OCI-LY7 (cell line): ENCODE measurements at regions not wholly inside any gene's neighbourhood (a gene's known extent, or its start where the extent isn't known, plus 50 kb on each side); places are given as distances from the start of the nearest gene placed in this dataset.

Experiments
- BruUV-seq: library from RNA; stranded (reverse); fragments of 400-500 nt; replicated peaks from 2 replicates; lab custom pipeline; 2021; lab: Mats Ljungman, UMichigan
- CTCF ChIA-PET: fragments of 300-600 bp; sonication (Branson Sonifier 250); formaldehyde crosslinking; loops from one replicate; lab custom pipeline; 2022; ENCODE audit warnings: antibody characterized with exemption; ENCODE audit not compliant: unreplicated experiment; lab: Charles Lee
- POLR2A ChIA-PET: fragments of 300-600 bp; sonication (Branson Sonifier 250); formaldehyde crosslinking; loops from one replicate; lab custom pipeline; 2022; ENCODE audit warnings: antibody characterized with exemption; lab: Charles Lee
- DNase-seq: peaks from one replicate; pipeline ENCODE4 v3.0.0-alpha.2; 2015; ENCODE audit warnings: low spot score
- H2AFZ ChIP-seq: fragments of 200-600 bp; sonication (generic), shearing (Covaris generic); 2 replicates; pipeline ENCODE4 v1.6.1; 2014; ENCODE audit warnings: mild to moderate bottlenecking, antibody characterized with exemption, low read length, moderate library complexity
- H3K27ac ChIP-seq: fragments of 200-600 bp; sonication (generic); 2 replicates; pipeline ENCODE4 v1.5.1; 2014; ENCODE audit warnings: mixed run types, low read depth, mild to moderate bottlenecking, moderate library complexity, low read length, inconsistent platforms; ENCODE audit not compliant: poor library complexity, severe bottlenecking
- H3K36me3 ChIP-seq: fragments of 200-600 bp; sonication (generic); 2 replicates; pipeline ENCODE4 v1.6.1; 2014; ENCODE audit warnings: mild to moderate bottlenecking, antibody characterized with exemption, low read length, moderate library complexity, mixed read lengths; ENCODE audit not compliant: insufficient read depth
- H3K4me1 ChIP-seq: fragments of 200-600 bp; sonication (generic); 2 replicates; pipeline ENCODE4 v1.5.1; 2014; ENCODE audit warnings: mild to moderate bottlenecking, low read length; ENCODE audit not compliant: insufficient read depth, poor library complexity, severe bottlenecking
- H3K4me2 ChIP-seq: fragments of 200-600 bp; sonication (generic); 2 replicates; pipeline ENCODE4 v1.6.1; 2014; ENCODE audit warnings: mild to moderate bottlenecking, low read length
- H3K4me3 ChIP-seq: fragments of 200-600 bp; sonication (generic); 2 replicates; pipeline ENCODE4 v1.5.1; 2014; ENCODE audit warnings: mild to moderate bottlenecking, low read depth, low read length; ENCODE audit not compliant: poor library complexity, severe bottlenecking
- H3K79me2 ChIP-seq: fragments of 200-600 bp; sonication (generic); 2 replicates; pipeline ENCODE4 v1.6.1; 2016; ENCODE audit warnings: low read depth, mild to moderate bottlenecking, low read length, moderate library complexity, mixed read lengths; ENCODE audit not compliant: insufficient read depth
- H3K9me2 ChIP-seq: fragments of 200-600 bp; sonication (generic); 2 replicates; pipeline ENCODE4 v1.6.1; 2016; ENCODE audit warnings: mild to moderate bottlenecking, low read length, mixed read lengths; ENCODE audit not compliant: insufficient read depth
- H3K9me3 ChIP-seq: fragments of 200-600 bp; sonication (generic); 2 replicates; pipeline ENCODE4 v1.6.1; 2014; ENCODE audit warnings: mild to moderate bottlenecking, mixed run types, low read length, mixed read lengths
- H4K20me1 ChIP-seq: fragments of 200-600 bp; sonication (generic); 2 replicates; pipeline ENCODE4 v1.6.1; 2014; ENCODE audit warnings: mild to moderate bottlenecking, antibody characterized with exemption, low read length, moderate library complexity, mixed read lengths; ENCODE audit not compliant: insufficient read depth
- CTCF ChIP-seq: fragments of 200-600 bp; sonication (generic); conservative IDR thresholded peaks from 2 replicates; pipeline ENCODE4 v1.5.1; 2014; ENCODE audit warnings: mild to moderate bottlenecking, antibody characterized with exemption, low read length, moderate library complexity, mixed read lengths
- EZH2phosphoT487 ChIP-seq: fragments of 200-600 bp; sonication (generic); IDR thresholded peaks from 2 replicates; pipeline ENCODE4 v1.6.1; 2018; ENCODE audit warnings: low read depth, borderline replicate concordance, mild to moderate bottlenecking, mixed run types, antibody characterized with exemption, low read length, moderate library complexity, mixed read lengths
- intact Hi-C: fragments of 100-400 bp; cut with micrococcal nuclease; formaldehyde crosslinking; loops from one replicate; pipeline ENCODE4 v1.10.0; 2022; ENCODE audit not compliant: unreplicated experiment

GRCh38 chr18:2466978-2467377 is 104.3 kb downstream of the METTL4 start:
- H3K9me2 ChIP-seq, result no peaks in the 10 kb centered on the region
- DNase-seq, result no peak
- no peaks in the 10 kb centered on the region for H3K36me3 ChIP-seq
- no peaks in the 10 kb centered on the region for H3K79me2 ChIP-seq
- POLR2A ChIA-PET, result no interaction called here
- no peaks in the 10 kb centered on the region for H4K20me1 ChIP-seq
- no peaks in the 10 kb centered on the region for H3K4me1 ChIP-seq
- BruUV-seq, result no TSS peak
- H3K4me3 ChIP-seq, result no peak overlapping the region
- H3K4me2 ChIP-seq, result no peak overlapping the region
- CTCF ChIA-PET, result interaction anchor here (0.6 kb wide), 1 partner anchor 57 kb away, joined by 3 read pairs; no protein-coding TSS in a partner anchor
- H3K9me3 ChIP-seq, result no peaks in the 10 kb centered on the region
- intact Hi-C loops, result no loop called here
- TF ChIP-seq EZH2phosphoT487 (no peak), CTCF (no peak)
- no peak overlapping the region for H2AFZ ChIP-seq
- no peak overlapping the region for H3K27ac ChIP-seq

- H3K36me3 ChIP-seq, result no peaks in the 10 kb centered on the region
- POLR2A ChIA-PET, result no interaction called here
- no peaks in the 10 kb centered on the region for H3K9me2 ChIP-seq
- no peak for TF ChIP-seq CTCF
- no peak for TF ChIP-seq EZH2phosphoT487
- CTCF ChIA-PET, result no interaction called here
- H3K4me3 ChIP-seq, result no peak overlapping the region
- no peak for DNase-seq
- no peaks in the 10 kb centered on the region for H3K79me2 ChIP-seq
- no TSS peak for BruUV-seq
- H2AFZ ChIP-seq, result no peak overlapping the region
- H3K4me1 ChIP-seq, result no peaks in the 10 kb centered on the region
- no peaks in the 10 kb centered on the region for H4K20me1 ChIP-seq
- no peaks in the 10 kb centered on the region for H3K9me3 ChIP-seq
- intact Hi-C loops, result no loop called here
- no peak overlapping the region for H3K4me2 ChIP-seq
- H3K27ac ChIP-seq, result no peak overlapping the region
Measured at GRCh38 chr18:2468051-2468450, 103.3 kb downstream of the METTL4 start.

GRCh38 chr18:2471523-2471922 is 99.8 kb downstream of the METTL4 start:
- H2AFZ ChIP-seq, result peak overlapping the region; percentile 31; the same call in 1 of the 2 replicates
- no peaks in the 10 kb centered on the region for H3K36me3 ChIP-seq
- DNase-seq, result peak; percentile 23
- no peaks in the 10 kb centered on the region for H3K9me3 ChIP-seq
- no peak overlapping the region for H3K4me2 ChIP-seq
- no peak overlapping the region for H3K27ac ChIP-seq
- no peak overlapping the region for H3K4me3 ChIP-seq
- H3K4me1 ChIP-seq, result no peaks in the 10 kb centered on the region
- no peaks in the 10 kb centered on the region for H4K20me1 ChIP-seq
- H3K9me2 ChIP-seq, result no peaks in the 10 kb centered on the region
- no peaks in the 10 kb centered on the region for H3K79me2 ChIP-seq
- ChIA-PET POLR2A (interaction anchor here (0.9 to 1.3 kb wide), 3 partner anchors 9 to 22 kb away, joined by 3 to 5 read pairs (median 3); no protein-coding TSS in a partner anchor), CTCF (no interaction called here)
- BruUV-seq, result no TSS peak
- intact Hi-C loops, result no loop called here
- TF ChIP-seq CTCF, result peak; percentile 58
- no peak for TF ChIP-seq EZH2phosphoT487
